GM18505 (cell line): ENCODE measurements at regions not wholly inside any gene's neighbourhood (a gene's known extent, or its start where the extent isn't known, plus 50 kb on each side); places are given as distances from the start of the nearest gene placed in this dataset.

ENCODE experiments used
- ATAC-seq: cut with Tn5 transposase; IDR thresholded peaks from one replicate; pipeline ENCODE4 v1.9.1; 2021; ENCODE audit not compliant: unreplicated experiment
- POLR2A ChIP-seq: IDR thresholded peaks from 4 replicates; pipeline ENCODE4 v1.6.1; 2011; ENCODE audit warnings: borderline replicate concordance; ENCODE audit not compliant: insufficient read depth, insufficient read length; ENCODE audit errors: extremely low read depth

- ATAC-seq = no peak
- no peak for TF ChIP-seq POLR2A
Measured at GRCh38 chr6:113125626-113126025, 731.5 kb upstream of the MARCKS start.

DNA sequence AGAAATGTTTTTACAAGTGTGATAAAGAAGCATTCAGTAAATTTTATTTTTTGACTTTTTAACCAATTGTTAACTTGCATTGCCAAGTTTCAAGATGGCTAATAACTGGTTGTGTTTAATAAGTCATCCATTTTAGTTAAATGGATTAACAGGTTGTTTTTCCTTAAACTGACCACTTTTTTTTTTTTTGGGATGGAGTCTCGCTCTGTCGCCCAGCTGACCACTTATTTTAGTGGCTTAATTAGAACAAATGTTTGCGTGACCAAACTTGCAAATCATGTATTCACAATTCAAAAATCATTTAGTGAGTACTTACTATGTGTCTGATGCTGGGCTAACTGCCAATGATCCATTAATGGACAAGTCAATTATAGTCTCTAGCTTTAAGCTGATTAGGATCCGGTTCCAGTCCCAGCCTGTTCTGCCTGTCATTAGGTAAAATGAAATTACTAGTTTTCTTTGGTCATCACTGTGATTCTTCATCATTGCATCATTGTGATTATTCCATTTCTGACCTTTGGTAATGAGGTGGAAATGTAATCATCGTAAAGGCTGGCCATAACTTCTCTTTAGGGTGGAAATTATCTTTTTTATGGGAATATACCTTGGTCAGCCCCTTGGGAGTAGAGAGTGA, 729.2 kb upstream of the MARCKS start:
- TF ChIP-seq POLR2A = no peak
- ATAC-seq = no peak

DNA sequence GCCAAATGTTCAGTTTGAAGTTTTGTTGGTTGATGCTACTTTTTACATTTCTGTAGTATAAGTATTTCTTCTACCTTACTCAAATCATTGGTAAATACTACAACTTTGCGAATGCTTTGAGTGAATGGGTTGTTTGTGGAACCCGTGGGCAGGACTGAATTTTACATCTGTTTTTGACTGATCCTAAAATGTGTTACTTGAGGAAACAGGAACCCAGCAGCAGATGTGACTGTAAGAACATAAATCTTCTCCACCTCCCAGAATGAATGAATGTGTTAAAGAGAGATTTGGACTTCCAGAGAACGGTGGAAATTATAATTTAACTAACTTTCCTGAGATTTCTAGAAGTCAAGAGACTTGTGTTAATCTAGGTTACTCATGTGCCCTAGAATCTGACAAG, 728.5 kb upstream of the MARCKS start:
- ATAC-seq = no peak
- no peak for TF ChIP-seq POLR2A

GRCh38 chr6:113129991-113130390, 727.2 kb upstream of the MARCKS start:
- TF ChIP-seq POLR2A = no peak
- ATAC-seq = no peak

- no peak for ATAC-seq
- no peak for TF ChIP-seq POLR2A
Measured at GRCh38 chr6:113137426-113137825, 719.7 kb upstream of the MARCKS start.

DNA sequence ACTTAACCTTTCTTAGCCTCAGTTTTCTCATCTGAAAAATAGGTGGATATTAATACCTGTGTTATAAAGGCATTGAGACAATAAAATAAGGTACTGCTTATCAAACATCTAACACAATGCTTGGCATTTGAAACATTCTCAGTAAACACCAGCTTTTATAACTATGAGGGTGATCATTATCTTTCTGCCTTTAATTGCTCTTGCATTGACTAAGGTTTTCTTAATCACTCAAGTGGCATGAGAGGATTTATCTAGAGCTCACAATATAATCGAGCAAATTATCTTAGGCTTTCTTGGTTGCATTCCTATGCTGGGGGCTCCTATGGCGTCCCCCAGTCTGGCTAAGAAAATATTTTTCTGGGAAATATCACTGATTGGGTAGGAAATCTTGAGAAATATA, 716.4 kb upstream of the MARCKS start:
- no peak for ATAC-seq
- TF ChIP-seq POLR2A = no peak

DNA sequence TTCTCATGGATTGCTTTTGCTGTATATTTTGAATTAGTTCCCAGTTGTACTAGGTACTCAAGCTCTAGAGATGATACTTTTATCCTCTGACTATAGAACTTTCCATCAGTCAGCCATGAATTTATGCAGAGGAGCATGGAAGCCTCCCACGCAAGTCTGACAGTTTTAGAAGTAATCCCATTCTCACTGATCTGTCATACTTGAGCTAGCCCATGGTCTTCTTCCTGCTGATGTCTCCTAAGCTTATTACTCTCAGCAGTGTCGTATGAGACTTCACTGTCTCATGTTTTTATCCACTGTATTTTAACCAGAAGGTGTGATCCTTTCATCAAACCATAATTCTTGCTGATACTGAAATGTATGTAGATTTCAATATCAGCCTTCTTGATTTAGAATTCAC, 715.2 kb upstream of the MARCKS start:
- ATAC-seq = no peak

DNA sequence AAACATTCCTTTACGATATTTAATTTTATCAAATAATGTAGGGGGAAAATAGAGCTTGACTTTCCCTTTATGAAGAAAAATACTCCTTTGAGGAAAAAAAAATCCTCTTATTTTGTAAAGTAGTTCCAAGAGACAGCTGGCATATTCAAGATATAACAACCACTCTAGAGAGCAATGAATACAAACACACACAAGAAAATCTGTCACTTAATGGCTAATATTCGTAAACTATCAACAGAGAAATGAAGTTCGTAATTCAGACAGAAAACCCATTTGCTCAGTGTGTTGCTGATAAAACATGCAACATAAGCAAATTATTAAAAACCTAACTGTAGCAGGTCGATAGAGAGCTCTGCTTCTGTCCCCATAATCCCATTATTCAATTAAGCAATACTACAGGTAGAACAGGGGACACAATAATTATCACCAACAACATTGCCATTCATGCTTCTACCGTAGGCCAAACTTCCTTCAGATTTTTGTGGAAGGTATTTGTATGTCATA, 714.4 kb upstream of the MARCKS start:
- no peak for TF ChIP-seq POLR2A
- ATAC-seq = no peak

More for the DNA sequence above, 715.2 kb upstream of the MARCKS start:
- no peak for TF ChIP-seq POLR2A

DNA sequence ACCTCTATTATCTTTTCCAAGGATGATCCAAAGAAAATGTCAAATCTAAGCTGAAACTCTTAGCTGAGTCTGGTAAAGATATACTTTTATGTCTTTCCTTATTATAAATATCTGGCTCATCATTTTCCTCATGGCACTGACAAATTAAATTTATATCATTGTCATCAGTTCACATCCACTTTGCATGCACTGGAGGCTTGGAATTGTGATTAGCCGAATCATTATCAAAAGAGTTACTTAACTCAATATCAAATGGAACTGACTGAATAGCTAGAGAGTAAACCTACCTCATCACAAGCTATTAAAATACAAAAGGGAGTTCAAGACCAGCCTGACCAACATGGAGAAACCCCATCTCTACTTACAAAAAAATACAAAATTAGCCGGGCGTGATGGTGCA, 713.9 kb upstream of the MARCKS start:
- no peak for ATAC-seq
- no peak for TF ChIP-seq POLR2A

- no peak for ATAC-seq
- no peak for TF ChIP-seq POLR2A
Measured at GRCh38 chr6:113144117-113144516, 713.0 kb upstream of the MARCKS start.

- TF ChIP-seq POLR2A = no peak
- no peak for ATAC-seq
Measured at GRCh38 chr6:113146878-113147277, 710.3 kb upstream of the MARCKS start.

- no peak for TF ChIP-seq POLR2A
- no peak for ATAC-seq
Measured at GRCh38 chr6:113147544-113147943, 709.6 kb upstream of the MARCKS start.

GRCh38 chr6:113148566-113148965, 708.6 kb upstream of the MARCKS start:
- no peak for TF ChIP-seq POLR2A
- no peak for ATAC-seq

DNA sequence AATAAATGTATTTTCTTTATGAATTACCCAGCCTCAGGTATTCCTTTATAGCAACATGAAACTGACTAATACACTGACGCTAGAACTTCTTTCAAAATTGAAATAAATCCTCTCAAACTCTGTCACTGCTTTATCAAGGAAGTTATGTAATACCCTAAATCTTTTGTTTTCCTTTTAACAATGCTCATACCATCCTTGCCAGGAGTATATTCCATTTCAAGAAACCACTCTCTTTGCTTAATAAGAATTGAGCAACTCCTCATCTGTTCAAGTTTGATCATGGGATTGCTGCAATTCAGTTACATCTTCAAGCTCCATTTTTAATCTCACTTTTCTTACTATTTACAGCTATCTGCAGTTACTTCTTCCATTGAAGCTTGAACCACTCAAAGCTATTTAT, 707.6 kb upstream of the MARCKS start:
- no peak for ATAC-seq
- no peak for TF ChIP-seq POLR2A

- no peak for TF ChIP-seq POLR2A
- no peak for ATAC-seq
Measured at GRCh38 chr6:113160306-113161017, 696.7 kb upstream of the MARCKS start.

DNA sequence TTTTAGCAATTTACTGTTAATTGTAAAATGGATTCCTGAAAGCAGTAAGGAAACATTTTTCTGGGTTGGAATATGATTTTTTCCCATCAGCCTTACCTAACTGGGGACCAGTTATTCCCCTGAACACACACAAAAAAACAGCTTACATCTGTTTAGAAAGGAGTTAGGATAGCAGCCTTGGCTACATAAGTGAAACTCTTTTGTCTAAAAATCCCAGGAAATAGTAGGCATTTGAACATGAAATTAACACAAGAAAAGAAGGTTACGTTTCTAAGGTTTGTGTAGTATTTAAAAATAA, 696.2 kb upstream of the MARCKS start:
- TF ChIP-seq POLR2A = no peak
- no peak for ATAC-seq

- TF ChIP-seq POLR2A = no peak
- ATAC-seq = no peak
Measured at GRCh38 chr6:113162739-113163138, 694.4 kb upstream of the MARCKS start.
